CD14-positive monocyte (primary cell): ENCODE measurements at regions not wholly inside any gene's neighbourhood (a gene's known extent, or its start where the extent isn't known, plus 50 kb on each side); places are given as distances from the start of the nearest gene placed in this dataset.

Experiments
- DNase-seq, 3 donors: peaks; one replicate each; pipeline ENCODE4 v3.0.0-alpha.2; 2011 to 2022
- H2AFZ ChIP-seq: 2 replicates; pipeline ENCODE4 v1.6.0; 2012; ENCODE audit warnings: mild to moderate bottlenecking, low read depth, low read length, inconsistent platforms; ENCODE audit not compliant: insufficient read depth, poor library complexity, severe bottlenecking
- H3K27ac ChIP-seq, 2 donors: 1 replicate in 1 of 2; 2 replicates in 1 of 2; pipeline ENCODE4 v1.5.1; 2012 to 2013; ENCODE audit warnings: low read length in 2 of 2, control low read depth in 1 of 2, inconsistent platforms in 1 of 2, low read depth in 1 of 2, mild to moderate bottlenecking in 1 of 2
- H3K27me3 ChIP-seq, 2 donors: one replicate each; pipeline versions ENCODE4 v1.6.0 to v1.6.1; 2011 to 2013; ENCODE audit warnings: low read length in 2 of 2; ENCODE audit not compliant: control insufficient read depth in 2 of 2, insufficient read depth in 2 of 2
- H3K36me3 ChIP-seq, 2 donors: replicated peaks in 1 of 2; 1 replicate in 1 of 2; 2 replicates in 1 of 2; pipeline versions ENCODE4 v1.5.1 to v1.6.1; 2012 to 2013; ENCODE audit warnings: low read length in 2 of 2, control low read depth in 1 of 2, inconsistent platforms in 1 of 2, mild to moderate bottlenecking in 1 of 2; ENCODE audit not compliant: insufficient read depth in 2 of 2, control insufficient read depth in 1 of 2
- H3K4me1 ChIP-seq, 2 donors: 1 replicate in 1 of 2; 2 replicates in 1 of 2; pipeline versions ENCODE4 v1.5.1 to v1.6.1; 2012 to 2013; ENCODE audit warnings: low read length in 2 of 2, control low read depth in 1 of 2, inconsistent platforms in 1 of 2, mild to moderate bottlenecking in 1 of 2, moderate library complexity in 1 of 2; ENCODE audit not compliant: insufficient read depth in 2 of 2, control insufficient read depth in 1 of 2
- H3K4me2 ChIP-seq: replicated peaks from 2 replicates; pipeline ENCODE3; 2012; ENCODE audit warnings: low read length, moderate library complexity, mild to moderate bottlenecking; ENCODE audit not compliant: poor library complexity, severe bottlenecking; ENCODE audit errors: extremely low read depth
- H3K4me3 ChIP-seq, 3 experiments: fragments of 200-600 bp in 1 of 3; sonication (generic) in 1 of 3; replicated peaks in 1 of 3; 1 replicate in 2 of 3; 2 replicates in 1 of 3; pipeline ENCODE4 v1.5.1; 2011 to 2013; ENCODE audit warnings: low read length in 3 of 3, mild to moderate bottlenecking in 3 of 3, control low read depth in 2 of 3, low read depth in 2 of 3, inconsistent platforms in 1 of 3, moderate library complexity in 1 of 3
- H3K79me2 ChIP-seq: 2 replicates; pipeline ENCODE4 v1.6.0; 2012; ENCODE audit warnings: mild to moderate bottlenecking, control low read depth, inconsistent platforms, low read length, moderate library complexity; ENCODE audit not compliant: insufficient read depth
- H3K9ac ChIP-seq: 2 replicates; pipeline ENCODE4 v1.6.0; 2017; ENCODE audit warnings: low read length, mild to moderate bottlenecking; ENCODE audit not compliant: insufficient read depth, poor library complexity, severe bottlenecking
- H3K9me3 ChIP-seq, 2 donors: replicated peaks in 1 of 2; 1 replicate in 1 of 2; 2 replicates in 1 of 2; pipeline versions ENCODE4 v1.5.1 to v1.6.1; 2012 to 2013; ENCODE audit warnings: low read length in 2 of 2, control low read depth in 1 of 2; ENCODE audit not compliant: control insufficient read depth in 1 of 2, insufficient read depth in 1 of 2
- H4K20me1 ChIP-seq: 2 replicates; pipeline ENCODE4 v1.6.0; 2012; ENCODE audit warnings: mild to moderate bottlenecking, low read length, control low read depth, moderate library complexity; ENCODE audit not compliant: insufficient read depth
- H3K27ac Mint-ChIP-seq, 7 donors: one replicate each; pipeline ENCODE4 v1.8.0; 2020; ENCODE audit warnings: mild to moderate bottlenecking in 7 of 7, mixed read lengths in 7 of 7, moderate library complexity in 6 of 7, inconsistent platforms in 2 of 7
- H3K27me3 Mint-ChIP-seq, 3 donors: one replicate each; pipeline ENCODE4 v1.8.0; 2021 to 2022; ENCODE audit warnings: low read depth in 3 of 3, mild to moderate bottlenecking in 3 of 3, mixed read lengths in 3 of 3, moderate library complexity in 3 of 3, inconsistent platforms in 1 of 3
- H3K36me3 Mint-ChIP-seq, 2 donors: one replicate each; pipeline ENCODE4 v1.8.0; 2020; ENCODE audit warnings: mixed read lengths in 2 of 2, inconsistent platforms in 1 of 2, mild to moderate bottlenecking in 1 of 2
- H3K4me1 Mint-ChIP-seq: one replicate; pipeline ENCODE4 v1.8.0; 2020; ENCODE audit warnings: mild to moderate bottlenecking, mixed read lengths
- H3K4me3 Mint-ChIP-seq, 2 donors: one replicate each; pipeline ENCODE4 v1.8.0; 2020; ENCODE audit warnings: mild to moderate bottlenecking in 2 of 2, mixed read lengths in 2 of 2, moderate library complexity in 1 of 2
- H3K9me3 Mint-ChIP-seq, 7 donors: one replicate each; pipeline ENCODE4 v1.8.0; 2020 to 2022; ENCODE audit warnings: mixed read lengths in 7 of 7, mild to moderate bottlenecking in 6 of 7, moderate library complexity in 6 of 7, inconsistent platforms in 2 of 7
- whole genome bisulfite sequencing: methylation state at CpG from one replicate; pipeline ENCODE4 v1.1.5; 2013; ENCODE audit warnings: missing lambda C conversion rate; ENCODE audit not compliant: insufficient coverage; 5-methylcytosine and 5-hydroxymethylcytosine counted together
- intact Hi-C, 2 donors: fragments of 100-400 bp; cut with micrococcal nuclease; formaldehyde crosslinking; loops; one replicate each; pipeline versions ENCODE4 v1.15.0 to v1.15.1; 2023
- TF ChIP-seq, protein P1 (sequence below): fragments of 200-600 bp; IDR thresholded peaks from one replicate; pipeline ENCODE4 v1.8.0; 2022; ENCODE audit warnings: antibody characterized with exemption, mild to moderate bottlenecking

DNA sequence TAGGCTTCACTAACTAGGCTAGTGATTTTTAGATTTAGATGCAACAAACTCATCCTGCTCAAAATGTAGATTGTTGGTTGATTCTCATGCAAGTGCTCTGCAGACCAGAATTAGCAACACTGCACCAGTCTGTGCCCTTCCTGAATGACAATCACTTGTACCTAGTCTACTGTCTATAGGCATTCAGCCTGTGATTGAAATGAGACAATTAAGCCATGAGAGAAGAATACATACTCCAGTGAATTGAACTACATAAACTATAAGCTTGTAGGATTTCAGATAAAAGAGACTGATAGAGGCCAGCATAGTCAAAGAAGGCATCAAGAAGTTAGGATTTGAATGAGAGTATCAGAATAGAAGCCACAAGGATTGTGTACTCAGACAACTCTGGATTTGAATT lies 138.3 kb upstream of the NRXN1 start:
- no peaks in the 10 kb centered on the region for H3K36me3 ChIP-seq
- TF ChIP-seq, protein P1, sequence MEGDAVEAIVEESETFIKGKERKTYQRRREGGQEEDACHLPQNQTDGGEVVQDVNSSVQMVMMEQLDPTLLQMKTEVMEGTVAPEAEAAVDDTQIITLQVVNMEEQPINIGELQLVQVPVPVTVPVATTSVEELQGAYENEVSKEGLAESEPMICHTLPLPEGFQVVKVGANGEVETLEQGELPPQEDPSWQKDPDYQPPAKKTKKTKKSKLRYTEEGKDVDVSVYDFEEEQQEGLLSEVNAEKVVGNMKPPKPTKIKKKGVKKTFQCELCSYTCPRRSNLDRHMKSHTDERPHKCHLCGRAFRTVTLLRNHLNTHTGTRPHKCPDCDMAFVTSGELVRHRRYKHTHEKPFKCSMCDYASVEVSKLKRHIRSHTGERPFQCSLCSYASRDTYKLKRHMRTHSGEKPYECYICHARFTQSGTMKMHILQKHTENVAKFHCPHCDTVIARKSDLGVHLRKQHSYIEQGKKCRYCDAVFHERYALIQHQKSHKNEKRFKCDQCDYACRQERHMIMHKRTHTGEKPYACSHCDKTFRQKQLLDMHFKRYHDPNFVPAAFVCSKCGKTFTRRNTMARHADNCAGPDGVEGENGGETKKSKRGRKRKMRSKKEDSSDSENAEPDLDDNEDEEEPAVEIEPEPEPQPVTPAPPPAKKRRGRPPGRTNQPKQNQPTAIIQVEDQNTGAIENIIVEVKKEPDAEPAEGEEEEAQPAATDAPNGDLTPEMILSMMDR, result no peak
- DNase-seq, result no peak
- no peaks in the 10 kb centered on the region for H3K27me3 ChIP-seq
- no peaks in the 10 kb centered on the region for H3K9me3 ChIP-seq
- H3K4me3 ChIP-seq, result no peak overlapping the region
- intact Hi-C loops, result no loop called here
- H3K27ac ChIP-seq, result no peak overlapping the region
- H4K20me1 ChIP-seq, result no peaks in the 10 kb centered on the region
- Mint-ChIP-seq H3K36me3 (no peaks in the 10 kb centered on the region), H3K27me3 (no peaks in the 10 kb centered on the region), H3K4me1 (no peaks in the 10 kb centered on the region), H3K27ac (no peak overlapping the region), H3K4me3 (no peak overlapping the region), H3K9me3 (peaks cover 0 to 2% (median 0%) of the 10 kb centered on the region in 7 donors)
- H3K79me2 ChIP-seq, result no peaks in the 10 kb centered on the region
- H3K4me1 ChIP-seq, result no peaks in the 10 kb centered on the region
- H3K9ac ChIP-seq, result no peak overlapping the region
- H2AFZ ChIP-seq, result no peak overlapping the region
- H3K4me2 ChIP-seq, result no peak overlapping the region

DNA sequence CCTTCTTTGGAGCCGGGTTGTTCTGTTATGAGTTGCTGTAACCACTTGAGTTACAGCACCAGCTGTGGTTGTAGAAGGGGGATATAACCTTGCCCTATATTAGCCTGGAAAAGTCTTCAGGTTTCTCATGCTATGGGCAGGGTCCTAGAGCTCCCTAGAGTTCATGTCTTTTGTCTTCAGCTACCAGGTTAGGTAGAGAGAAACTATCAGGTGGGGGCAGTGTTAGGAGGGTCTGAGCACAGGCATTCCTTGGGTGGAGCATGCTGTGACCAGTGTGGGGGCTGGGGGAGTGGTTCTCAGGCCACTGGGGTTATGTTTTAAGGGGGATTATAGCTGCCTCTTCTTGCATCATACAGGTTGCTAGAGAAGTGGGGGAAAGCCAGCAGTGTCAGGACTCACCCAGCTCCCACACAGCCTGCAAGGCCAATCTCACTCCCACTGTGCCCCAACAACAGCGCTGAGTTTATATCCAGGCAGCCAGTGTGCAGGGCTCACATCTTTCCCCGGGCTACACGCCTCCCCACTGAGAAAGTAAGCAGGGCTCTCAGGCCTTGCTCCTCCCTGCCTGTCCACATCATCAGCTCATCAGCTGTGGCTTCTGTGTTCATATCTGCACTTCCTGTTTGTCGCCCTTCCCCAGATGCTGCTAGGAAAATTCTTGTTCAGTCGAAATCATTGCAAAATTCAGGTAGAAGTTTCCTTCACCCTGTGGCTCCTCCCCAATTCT lies 133.8 kb upstream of the NRXN1 start:
- no peaks in the 10 kb centered on the region for H4K20me1 ChIP-seq
- intact Hi-C loops, result no loop called here
- Mint-ChIP-seq H3K27ac (no peak overlapping the region), H3K27me3 (no peaks in the 10 kb centered on the region), H3K9me3 (peaks cover 0 to 2% (median 0%) of the 10 kb centered on the region in 7 donors), H3K36me3 (no peaks in the 10 kb centered on the region), H3K4me3 (no peak overlapping the region), H3K4me1 (no peaks in the 10 kb centered on the region)
- H3K27me3 ChIP-seq, result no peaks in the 10 kb centered on the region
- DNase-seq, result no peak
- no peaks in the 10 kb centered on the region for H3K9me3 ChIP-seq
- no peaks in the 10 kb centered on the region for H3K79me2 ChIP-seq
- H3K9ac ChIP-seq, result no peak overlapping the region
- no peak overlapping the region for H2AFZ ChIP-seq
- H3K4me2 ChIP-seq, result no peak overlapping the region
- H3K27ac ChIP-seq, result no peak overlapping the region
- H3K4me1 ChIP-seq, result no peaks in the 10 kb centered on the region
- WGBS, result 52% methylated on average over 6 of the region's 6 CpGs
- no peak overlapping the region for H3K4me3 ChIP-seq
- TF ChIP-seq, protein P1, result no peak
- H3K36me3 ChIP-seq, result no peaks in the 10 kb centered on the region
